ENCODE measurements at regions not wholly inside any gene's neighbourhood (a gene's known extent, or its start where the extent isn't known, plus 50 kb on each side); places are given as distances from the start of the nearest gene placed in this dataset.

DNA sequence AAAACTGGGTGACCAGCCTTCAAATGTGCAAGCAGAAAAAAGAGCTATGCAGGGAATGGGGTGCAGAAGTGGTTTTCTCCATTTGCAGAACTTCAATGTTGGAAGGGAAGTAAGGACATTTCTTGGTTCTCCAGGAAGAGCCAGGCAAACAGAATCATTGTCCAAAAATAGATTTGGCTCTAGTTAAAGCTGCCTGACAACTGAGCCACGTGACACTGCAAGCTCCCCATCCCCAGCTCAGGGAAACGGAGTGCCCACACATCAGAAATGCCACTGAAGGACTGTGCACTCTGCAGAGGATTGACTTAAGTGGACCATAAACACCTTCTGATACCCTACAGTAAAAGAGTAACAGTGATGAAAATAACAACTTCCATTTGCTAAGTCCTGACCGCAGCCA is 195.6 kb upstream of the NSMCE3 start:
- Histone ChIP-seq H3K79me2 (ENCODE audit: control insufficient read depth, insufficient read depth, low read length, poor library complexity) (no peaks in the 10 kb centered on the region), H3K27me3 (ENCODE audit: insufficient read depth, low read length) (no peaks in the 10 kb centered on the region), H3K79me1 (ENCODE audit: low read length) (no peaks in the 10 kb centered on the region), H2BK12ac (ENCODE audit: low read length) (no peak overlapping the region), H4K8ac (ENCODE audit: low read depth, low read length) (no peak overlapping the region), H3K9ac (ENCODE audit: low read length) (no peak overlapping the region), H3K27ac (ENCODE audit: low read depth, low read length) (no peak overlapping the region), H4K12ac (ENCODE audit: low read depth, low read length) (no peak overlapping the region), H4K91ac (ENCODE audit: low read depth, low read length) (no peak overlapping the region), H2BK5ac (ENCODE audit: low read depth, low read length, poor library complexity) (no peak overlapping the region), H3K4me3 (ENCODE audit: low read depth, low read length) (no peak overlapping the region), H2AK5ac (ENCODE audit: low read length) (no peak overlapping the region), H3K4me1 (ENCODE audit: control insufficient read depth in 1 of 2, insufficient read depth in 2 of 2, low read length in 2 of 2) (no peaks in the 10 kb centered on the region), H3K36me3 (ENCODE audit: control insufficient read depth in 1 of 2, insufficient read depth in 2 of 2, low read length in 2 of 2) (no peaks in the 10 kb centered on the region), H3K9me3 (ENCODE audit: insufficient read depth, low read depth, low read length) (no peaks in the 10 kb centered on the region), H2BK120ac (ENCODE audit: insufficient read depth, low read length, poor library complexity) (no peak overlapping the region), H3K18ac (ENCODE audit: low read length) (no peak overlapping the region), H2AFZ (ENCODE audit: insufficient read depth, low read length, poor library complexity) (no peak overlapping the region), H3K4ac (ENCODE audit: low read depth, low read length) (no peak overlapping the region), H3K23ac (ENCODE audit: low read length) (no peak overlapping the region), H3K14ac (ENCODE audit: low read length) (no peak overlapping the region), H3K4me2 (ENCODE audit: low read length) (no peak overlapping the region)
- WGBS (ENCODE audit: extremely low coverage, insufficient coverage, insufficient read length) = no CpG with 5 or more reads among the region's 3 CpGs
- no peak for DNase-seq

DNA sequence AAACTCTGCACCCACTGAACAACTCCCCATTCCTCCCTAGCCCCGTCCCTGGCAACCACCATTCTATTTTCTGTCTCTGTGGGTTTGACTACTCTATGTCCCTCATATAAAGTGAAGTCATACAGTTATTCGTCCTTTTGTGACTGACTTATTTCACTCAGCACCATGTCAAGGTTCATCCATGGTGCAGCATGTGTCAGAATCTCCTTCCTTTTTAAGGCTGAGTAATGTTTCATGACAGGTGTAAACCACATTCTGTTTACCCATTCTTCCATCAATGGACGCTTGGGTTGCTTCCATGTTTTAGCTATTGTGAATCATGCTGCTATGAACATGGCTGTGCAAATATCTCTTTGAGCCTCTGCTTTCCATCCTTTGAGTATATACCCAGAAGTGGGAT is 192.3 kb upstream of the NSMCE3 start:
- Histone ChIP-seq H3K4me3 (ENCODE audit: low read depth, low read length) (no peak overlapping the region), H3K79me2 (ENCODE audit: control insufficient read depth, insufficient read depth, low read length, poor library complexity) (no peaks in the 10 kb centered on the region), H4K8ac (ENCODE audit: low read depth, low read length) (no peak overlapping the region), H3K4ac (ENCODE audit: low read depth, low read length) (no peak overlapping the region), H4K12ac (ENCODE audit: low read depth, low read length) (no peak overlapping the region), H3K9ac (ENCODE audit: low read length) (no peak overlapping the region), H3K27me3 (ENCODE audit: insufficient read depth, low read length) (no peaks in the 10 kb centered on the region), H3K4me1 (ENCODE audit: control insufficient read depth in 1 of 2, insufficient read depth in 2 of 2, low read length in 2 of 2) (no peaks in the 10 kb centered on the region), H3K14ac (ENCODE audit: low read length) (no peak overlapping the region), H3K18ac (ENCODE audit: low read length) (no peak overlapping the region), H3K79me1 (ENCODE audit: low read length) (no peaks in the 10 kb centered on the region), H2BK5ac (ENCODE audit: low read depth, low read length, poor library complexity) (no peak overlapping the region), H3K27ac (ENCODE audit: low read depth, low read length) (no peak overlapping the region), H2BK12ac (ENCODE audit: low read length) (no peak overlapping the region), H2BK120ac (ENCODE audit: insufficient read depth, low read length, poor library complexity) (no peak overlapping the region), H4K91ac (ENCODE audit: low read depth, low read length) (no peak overlapping the region), H3K9me3 (ENCODE audit: insufficient read depth, low read depth, low read length) (no peaks in the 10 kb centered on the region), H3K36me3 (ENCODE audit: control insufficient read depth in 1 of 2, insufficient read depth in 2 of 2, low read length in 2 of 2) (no peaks in the 10 kb centered on the region), H2AFZ (ENCODE audit: insufficient read depth, low read length, poor library complexity) (no peak overlapping the region), H3K4me2 (ENCODE audit: low read length) (no peak overlapping the region), H3K23ac (ENCODE audit: low read length) (no peak overlapping the region), H2AK5ac (ENCODE audit: low read length) (no peak overlapping the region)
- no CpG with 5 or more reads among the region's 3 CpGs for WGBS (ENCODE audit: extremely low coverage, insufficient coverage, insufficient read length)
- no peak for DNase-seq

DNA sequence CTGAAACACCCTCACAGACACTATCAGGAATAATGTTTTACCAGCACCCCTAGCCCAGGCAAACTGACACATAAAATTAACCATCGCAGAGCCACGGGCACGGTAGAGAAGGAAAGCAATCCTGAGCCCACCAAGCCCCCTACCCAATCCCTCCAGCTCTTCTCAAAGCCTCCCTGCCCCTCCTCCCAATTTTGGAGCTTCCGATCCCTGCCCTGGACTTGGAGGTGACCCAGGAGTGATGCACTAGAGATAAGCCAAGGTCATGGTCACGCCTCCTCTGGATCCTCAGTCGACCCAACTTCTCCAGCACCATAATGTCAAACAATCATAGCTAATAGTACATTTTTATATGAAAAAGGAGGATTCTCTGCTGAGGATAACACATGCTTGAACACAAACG is 188.7 kb upstream of the NSMCE3 start:
- no peak overlapping the region for H2BK120ac ChIP-seq (ENCODE audit: insufficient read depth, low read length, poor library complexity)
- no peak overlapping the region for H2BK12ac ChIP-seq (ENCODE audit: low read length)
- DNase-seq = no peak

DNA sequence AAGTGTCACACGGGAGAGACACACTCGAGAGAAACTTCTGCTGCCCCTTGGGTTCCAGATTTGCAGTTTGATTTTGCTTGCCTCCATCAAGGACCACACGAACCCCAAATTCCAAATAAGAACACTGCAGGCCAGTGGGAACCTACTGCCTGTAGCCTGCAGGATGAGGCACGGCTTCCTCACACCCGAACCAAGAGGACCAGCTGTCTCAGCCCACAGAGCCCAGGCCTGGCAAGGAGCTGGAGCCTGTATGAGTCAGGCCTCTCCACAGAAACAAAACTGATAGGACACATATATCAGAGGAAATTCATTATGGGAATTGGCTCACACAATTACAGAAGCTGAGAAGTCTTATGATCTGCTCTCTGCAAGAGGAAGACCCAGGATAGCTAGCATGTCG is 188.1 kb upstream of the NSMCE3 start:
- Histone ChIP-seq H3K9ac (ENCODE audit: low read length) (no peak overlapping the region), H3K4me1 (ENCODE audit: control insufficient read depth in 1 of 2, insufficient read depth in 2 of 2, low read length in 2 of 2) (no peaks in the 10 kb centered on the region), H3K27me3 (ENCODE audit: insufficient read depth, low read length) (no peaks in the 10 kb centered on the region), H3K4ac (ENCODE audit: low read depth, low read length) (no peak overlapping the region), H3K23ac (ENCODE audit: low read length) (no peak overlapping the region), H3K9me3 (ENCODE audit: insufficient read depth, low read depth, low read length) (no peaks in the 10 kb centered on the region), H2AFZ (ENCODE audit: insufficient read depth, low read length, poor library complexity) (no peak overlapping the region), H3K4me3 (ENCODE audit: low read depth, low read length) (no peak overlapping the region), H2BK12ac (ENCODE audit: low read length) (no peak overlapping the region), H2AK5ac (ENCODE audit: low read length) (no peak overlapping the region), H3K79me2 (ENCODE audit: control insufficient read depth, insufficient read depth, low read length, poor library complexity) (no peaks in the 10 kb centered on the region), H2BK120ac (ENCODE audit: insufficient read depth, low read length, poor library complexity) (no peak overlapping the region), H3K27ac (ENCODE audit: low read depth, low read length) (no peak overlapping the region), H3K18ac (ENCODE audit: low read length) (no peak overlapping the region), H3K36me3 (ENCODE audit: control insufficient read depth in 1 of 2, insufficient read depth in 2 of 2, low read length in 2 of 2) (no peaks in the 10 kb centered on the region), H4K91ac (ENCODE audit: low read depth, low read length) (no peak overlapping the region), H4K8ac (ENCODE audit: low read depth, low read length) (no peak overlapping the region), H3K14ac (ENCODE audit: low read length) (no peak overlapping the region), H2BK5ac (ENCODE audit: low read depth, low read length, poor library complexity) (no peak overlapping the region), H4K12ac (ENCODE audit: low read depth, low read length) (no peak overlapping the region), H3K4me2 (ENCODE audit: low read length) (no peak overlapping the region), H3K79me1 (ENCODE audit: low read length) (no peaks in the 10 kb centered on the region)
- no CpG with 5 or more reads among the region's 6 CpGs for WGBS (ENCODE audit: extremely low coverage, insufficient coverage, insufficient read length)
- DNase-seq = no peak

More for the DNA sequence above, 188.7 kb upstream of the NSMCE3 start:
- Histone ChIP-seq H3K9ac (ENCODE audit: low read length) (no peak overlapping the region), H3K9me3 (ENCODE audit: insufficient read depth, low read depth, low read length) (no peaks in the 10 kb centered on the region), H3K4me1 (ENCODE audit: control insufficient read depth in 1 of 2, insufficient read depth in 2 of 2, low read length in 2 of 2) (no peaks in the 10 kb centered on the region), H3K27me3 (ENCODE audit: insufficient read depth, low read length) (no peaks in the 10 kb centered on the region), H3K4me2 (ENCODE audit: low read length) (no peak overlapping the region), H3K18ac (ENCODE audit: low read length) (no peak overlapping the region), H3K79me1 (ENCODE audit: low read length) (no peaks in the 10 kb centered on the region), H3K36me3 (ENCODE audit: control insufficient read depth in 1 of 2, insufficient read depth in 2 of 2, low read length in 2 of 2) (no peaks in the 10 kb centered on the region), H2BK5ac (ENCODE audit: low read depth, low read length, poor library complexity) (no peak overlapping the region), H4K91ac (ENCODE audit: low read depth, low read length) (no peak overlapping the region), H2AFZ (ENCODE audit: insufficient read depth, low read length, poor library complexity) (no peak overlapping the region), H3K27ac (ENCODE audit: low read depth, low read length) (no peak overlapping the region), H4K8ac (ENCODE audit: low read depth, low read length) (no peak overlapping the region), H3K4ac (ENCODE audit: low read depth, low read length) (no peak overlapping the region), H3K23ac (ENCODE audit: low read length) (no peak overlapping the region), H3K4me3 (ENCODE audit: low read depth, low read length) (no peak overlapping the region), H2AK5ac (ENCODE audit: low read length) (no peak overlapping the region), H4K12ac (ENCODE audit: low read depth, low read length) (no peak overlapping the region), H3K79me2 (ENCODE audit: control insufficient read depth, insufficient read depth, low read length, poor library complexity) (no peaks in the 10 kb centered on the region), H3K14ac (ENCODE audit: low read length) (no peak overlapping the region)
- WGBS (ENCODE audit: extremely low coverage, insufficient coverage, insufficient read length) = no CpG with 5 or more reads among the region's 7 CpGs
